Loucy (cell line): ENCODE measurements at regions not wholly inside any gene's neighbourhood (a gene's known extent, or its start where the extent isn't known, plus 50 kb on each side); places are given as distances from the start of the nearest gene placed in this dataset.

Experiments
- H2AFZ ChIP-seq: fragments of 200-600 bp; sonication (generic); 2 replicates; pipeline ENCODE4 v1.6.0; 2016; ENCODE audit warnings: antibody characterized with exemption, mild to moderate bottlenecking, low read length, moderate library complexity
- H3F3A ChIP-seq: fragments of 200-600 bp; 2 replicates; pipeline ENCODE4 v1.6.0; 2016; ENCODE audit warnings: antibody characterized with exemption, low read depth, mild to moderate bottlenecking
- H3K27me3 ChIP-seq: fragments of 200-600 bp; sonication (generic); 2 replicates; pipeline ENCODE4 v1.6.1; 2014; ENCODE audit warnings: low read length, mild to moderate bottlenecking; ENCODE audit not compliant: insufficient read depth, poor library complexity, severe bottlenecking
- H3K36me3 ChIP-seq: fragments of 200-600 bp; sonication (generic); 2 replicates; pipeline ENCODE4 v1.6.1; 2016; ENCODE audit warnings: low read length; ENCODE audit not compliant: insufficient read depth
- H3K4me1 ChIP-seq: fragments of 200-600 bp; sonication (generic); 2 replicates; pipeline ENCODE4 v1.5.1; 2014; ENCODE audit warnings: low read length, mild to moderate bottlenecking; ENCODE audit not compliant: insufficient read depth, poor library complexity, severe bottlenecking
- H3K4me2 ChIP-seq: fragments of 200-600 bp; sonication (generic); 2 replicates; pipeline ENCODE4 v1.6.0; 2014; ENCODE audit warnings: antibody characterized with exemption, low read length, low read depth, mild to moderate bottlenecking; ENCODE audit not compliant: poor library complexity, severe bottlenecking
- H3K4me3 ChIP-seq: fragments of 200-600 bp; sonication (generic); 2 replicates; pipeline ENCODE4 v1.5.1; 2014; ENCODE audit warnings: low read length, mild to moderate bottlenecking, mixed read lengths; ENCODE audit not compliant: poor library complexity, severe bottlenecking
- H3K79me2 ChIP-seq: fragments of 200-600 bp; sonication (generic); 2 replicates; pipeline ENCODE4 v1.6.1; 2014; ENCODE audit warnings: low read length; ENCODE audit not compliant: insufficient read depth
- H3K9ac ChIP-seq: fragments of 200-600 bp; sonication (generic); 2 replicates; pipeline ENCODE4 v1.6.0; 2014; ENCODE audit warnings: mild to moderate bottlenecking, low read depth, low read length, moderate library complexity; ENCODE audit not compliant: poor library complexity, severe bottlenecking
- H3K9me2 ChIP-seq: fragments of 200-600 bp; sonication (generic); replicated peaks from 2 replicates; pipeline ENCODE4 v1.6.1; 2016; ENCODE audit warnings: low read depth, low read length, mixed read lengths
- H3K9me3 ChIP-seq: fragments of 200-600 bp; sonication (generic); 2 replicates; pipeline ENCODE4 v1.6.1; 2014; ENCODE audit warnings: mild to moderate bottlenecking, antibody characterized with exemption, low read length, low read depth; ENCODE audit not compliant: insufficient read depth
- H4K20me1 ChIP-seq: fragments of 200-600 bp; sonication (generic); 2 replicates; pipeline ENCODE4 v1.6.0; 2014; ENCODE audit warnings: antibody characterized with exemption, low read length, mild to moderate bottlenecking; ENCODE audit not compliant: insufficient read depth, poor library complexity, severe bottlenecking
- EZH2phosphoT487 ChIP-seq: fragments of 200-600 bp; IDR thresholded peaks from 2 replicates; pipeline ENCODE4 v1.6.1; 2018; ENCODE audit warnings: antibody characterized with exemption, mild to moderate bottlenecking, moderate library complexity, borderline replicate concordance
- TF ChIP-seq, protein P1 (sequence below): fragments of 200-600 bp; sonication (generic); conservative IDR thresholded peaks from 2 replicates; pipeline ENCODE4 v1.5.1; 2014; ENCODE audit warnings: mild to moderate bottlenecking, antibody characterized with exemption, low read length

DNA sequence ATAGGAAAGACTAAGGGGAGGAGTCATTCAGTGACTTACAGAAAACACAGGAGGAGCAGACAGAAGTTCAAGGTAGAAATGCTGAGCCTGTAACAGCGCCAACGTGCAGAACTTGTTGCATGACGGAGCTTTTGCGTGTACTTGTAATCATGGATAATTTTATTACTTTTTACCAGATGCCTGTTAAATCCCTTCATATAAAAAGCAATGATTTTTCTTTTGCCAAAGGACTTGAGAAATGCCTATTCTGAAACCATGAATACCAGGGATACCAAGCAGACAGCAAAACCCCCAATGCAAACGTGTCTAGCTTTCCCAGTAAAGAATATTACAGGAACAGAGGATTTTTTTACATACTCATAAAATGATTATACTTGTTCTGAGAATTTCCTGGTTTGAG lies 163.6 kb upstream of the GSC start:
- Histone ChIP-seq H3K4me3 (no peak overlapping the region), H3K4me1 (no peaks in the 10 kb centered on the region), H3K36me3 (no peaks in the 10 kb centered on the region), H2AFZ (no peak overlapping the region), H3K4me2 (no peak overlapping the region), H3K79me2 (no peaks in the 10 kb centered on the region), H3K27me3 (no peaks in the 10 kb centered on the region), H3K9ac (no peak overlapping the region), H3K9me3 (no peaks in the 10 kb centered on the region), H4K20me1 (no peaks in the 10 kb centered on the region), H3F3A (no peaks in the 10 kb centered on the region), H3K9me2 (no peaks in the 10 kb centered on the region)
- TF ChIP-seq, protein P1, sequence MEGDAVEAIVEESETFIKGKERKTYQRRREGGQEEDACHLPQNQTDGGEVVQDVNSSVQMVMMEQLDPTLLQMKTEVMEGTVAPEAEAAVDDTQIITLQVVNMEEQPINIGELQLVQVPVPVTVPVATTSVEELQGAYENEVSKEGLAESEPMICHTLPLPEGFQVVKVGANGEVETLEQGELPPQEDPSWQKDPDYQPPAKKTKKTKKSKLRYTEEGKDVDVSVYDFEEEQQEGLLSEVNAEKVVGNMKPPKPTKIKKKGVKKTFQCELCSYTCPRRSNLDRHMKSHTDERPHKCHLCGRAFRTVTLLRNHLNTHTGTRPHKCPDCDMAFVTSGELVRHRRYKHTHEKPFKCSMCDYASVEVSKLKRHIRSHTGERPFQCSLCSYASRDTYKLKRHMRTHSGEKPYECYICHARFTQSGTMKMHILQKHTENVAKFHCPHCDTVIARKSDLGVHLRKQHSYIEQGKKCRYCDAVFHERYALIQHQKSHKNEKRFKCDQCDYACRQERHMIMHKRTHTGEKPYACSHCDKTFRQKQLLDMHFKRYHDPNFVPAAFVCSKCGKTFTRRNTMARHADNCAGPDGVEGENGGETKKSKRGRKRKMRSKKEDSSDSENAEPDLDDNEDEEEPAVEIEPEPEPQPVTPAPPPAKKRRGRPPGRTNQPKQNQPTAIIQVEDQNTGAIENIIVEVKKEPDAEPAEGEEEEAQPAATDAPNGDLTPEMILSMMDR, result no peak
- TF ChIP-seq EZH2phosphoT487, result no peak

DNA sequence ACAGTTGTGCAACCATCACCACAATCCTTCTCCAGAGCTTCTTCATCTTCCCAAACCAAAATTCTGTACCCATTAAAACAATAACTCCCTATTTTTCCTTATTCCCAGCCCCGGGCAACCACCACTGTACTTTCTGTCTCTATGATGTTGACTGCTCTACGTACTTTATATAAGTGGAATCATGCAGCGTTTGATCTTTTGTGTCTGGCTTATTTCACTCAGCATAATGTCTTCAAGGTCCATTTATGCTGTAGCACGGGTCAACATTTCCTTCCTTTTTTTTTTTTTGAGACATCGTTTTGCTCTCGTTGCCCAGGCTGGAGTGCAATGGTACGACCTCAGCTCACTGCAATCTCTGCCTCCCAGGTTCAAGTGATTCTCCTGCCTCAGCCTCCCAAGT lies 162.7 kb upstream of the GSC start:
- no peaks in the 10 kb centered on the region for H3K36me3 ChIP-seq
- no peak overlapping the region for H3K9ac ChIP-seq
- H3K79me2 ChIP-seq, result no peaks in the 10 kb centered on the region
- no peaks in the 10 kb centered on the region for H3K9me3 ChIP-seq
- H3K4me2 ChIP-seq, result no peak overlapping the region
- no peaks in the 10 kb centered on the region for H3F3A ChIP-seq
- H3K27me3 ChIP-seq, result no peaks in the 10 kb centered on the region
- no peaks in the 10 kb centered on the region for H4K20me1 ChIP-seq
- TF ChIP-seq, protein P1, result no peak
- TF ChIP-seq EZH2phosphoT487, result no peak
- H3K4me3 ChIP-seq, result no peak overlapping the region
- no peaks in the 10 kb centered on the region for H3K4me1 ChIP-seq
- H2AFZ ChIP-seq, result no peak overlapping the region
- no peaks in the 10 kb centered on the region for H3K9me2 ChIP-seq

DNA sequence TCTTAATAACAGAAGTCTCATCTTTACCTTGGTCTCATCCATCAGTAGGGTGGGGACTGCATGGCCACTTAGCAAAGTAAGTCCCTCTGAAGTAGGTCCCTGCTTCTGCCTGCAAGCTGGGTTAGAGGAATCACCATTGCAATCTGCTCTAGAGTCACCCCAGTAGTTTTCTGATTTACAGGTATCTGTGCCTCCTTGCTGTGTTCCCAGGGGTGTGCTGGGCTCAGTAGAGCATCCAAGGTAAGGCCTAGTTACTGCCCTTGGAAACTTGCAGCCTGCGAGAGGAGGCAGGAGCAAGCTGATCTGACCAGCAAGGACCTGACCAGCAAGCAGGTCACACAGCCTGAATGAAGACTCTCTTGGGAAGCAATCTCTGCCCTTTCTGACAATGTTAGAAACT lies 160.8 kb upstream of the GSC start:
- TF ChIP-seq, protein P1, result no peak
- no peak for TF ChIP-seq EZH2phosphoT487
- Histone ChIP-seq H3F3A (no peaks in the 10 kb centered on the region), H3K4me3 (no peak overlapping the region), H2AFZ (no peak overlapping the region), H3K9me2 (no peaks in the 10 kb centered on the region), H3K9me3 (no peaks in the 10 kb centered on the region), H3K27me3 (no peaks in the 10 kb centered on the region), H3K79me2 (no peaks in the 10 kb centered on the region), H3K9ac (no peak overlapping the region), H4K20me1 (no peaks in the 10 kb centered on the region), H3K4me2 (no peak overlapping the region), H3K36me3 (no peaks in the 10 kb centered on the region), H3K4me1 (no peaks in the 10 kb centered on the region)
